ENCODE measurements at regions not wholly inside any gene's neighbourhood (a gene's known extent, or its start where the extent isn't known, plus 50 kb on each side); places are given as distances from the start of the nearest gene placed in this dataset.

DNA sequence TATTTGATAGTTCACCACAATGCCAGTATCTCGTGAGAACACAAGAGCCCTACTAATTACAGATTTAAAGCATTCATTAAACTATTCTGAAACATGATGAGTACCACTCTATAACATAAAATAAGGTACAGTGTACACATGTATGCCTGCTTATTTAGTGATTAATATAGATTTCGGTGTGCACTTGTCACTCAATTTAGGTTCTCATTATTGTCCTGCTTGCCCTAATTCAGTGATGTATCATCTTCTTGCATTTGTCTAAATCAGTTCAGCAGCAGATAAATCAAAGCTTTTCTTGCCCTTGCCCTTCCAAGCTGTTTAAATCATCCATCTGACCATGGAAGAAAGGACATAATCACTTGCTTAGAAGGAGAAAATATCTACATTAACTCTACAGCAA, 359.7 kb downstream of the GXYLT1 start:
- Histone ChIP-seq H3K27me3 (ENCODE audit: control insufficient read depth, insufficient read depth, low read length) (no peaks in the 10 kb centered on the region), H3K4ac (ENCODE audit: low read depth, low read length) (no peak overlapping the region), H3K56ac (ENCODE audit: extremely low read depth, insufficient read depth, low read length) (no peak overlapping the region), H3K79me1 (ENCODE audit: low read depth in 1 of 2, low read length in 2 of 2) (no peaks in the 10 kb centered on the region), H4K91ac (ENCODE audit: insufficient read depth, low read depth, low read length) (no peak overlapping the region), H2BK20ac (ENCODE audit: low read depth, low read length) (no peak overlapping the region), H4K20me1 (ENCODE audit: insufficient read depth, low read length) (no peaks in the 10 kb centered on the region), H2BK120ac (ENCODE audit: low read depth, low read length) (no peak overlapping the region), H3K4me2 (ENCODE audit: low read depth, low read length) (no peak overlapping the region), H3K9me3 (ENCODE audit: control insufficient read depth, insufficient read depth, low read length) (no peaks in the 10 kb centered on the region), H2AFZ (replicated peaks; ENCODE audit: low read length, poor library complexity) (no peak overlapping the region), H2AK9ac (replicated peaks; ENCODE audit: low read depth, low read length, poor library complexity) (no peak overlapping the region), H3K36me3 (ENCODE audit: control insufficient read depth, insufficient read depth, low read length) (no peaks in the 10 kb centered on the region), H3K4me3 (ENCODE audit: insufficient read depth, low read depth, low read length) (no peak overlapping the region), H2BK15ac (ENCODE audit: low read depth, low read length) (no peak overlapping the region), H4K8ac (ENCODE audit: low read depth in 2 of 2, low read length in 2 of 2) (no peak overlapping the region), H3K18ac (ENCODE audit: low read depth, low read length) (no peak overlapping the region), H3K9me1 (ENCODE audit: insufficient read depth, low read length) (no peaks in the 10 kb centered on the region), H2AK5ac (ENCODE audit: low read depth, low read length) (no peak overlapping the region), H3K14ac (replicated peaks; ENCODE audit: low read depth, low read length) (no peak overlapping the region), H3K9ac (ENCODE audit: low read depth, low read length) (no peak overlapping the region), H2BK5ac (ENCODE audit: low read depth, low read length, poor library complexity, severe bottlenecking) (no peak overlapping the region), H3K27ac (ENCODE audit: insufficient read depth, low read length) (no peak overlapping the region), H3K23ac (ENCODE audit: low read depth, low read length) (no peak overlapping the region), H4K5ac (ENCODE audit: low read depth, low read length) (no peak overlapping the region), H3K4me1 (ENCODE audit: control insufficient read depth, insufficient read depth, low read length) (no peaks in the 10 kb centered on the region)
- TF ChIP-seq MAFK (IDR thresholded peaks at IDR 0.05; ENCODE audit: low read depth, low read length): no peak
- TF ChIP-seq, protein P1, sequence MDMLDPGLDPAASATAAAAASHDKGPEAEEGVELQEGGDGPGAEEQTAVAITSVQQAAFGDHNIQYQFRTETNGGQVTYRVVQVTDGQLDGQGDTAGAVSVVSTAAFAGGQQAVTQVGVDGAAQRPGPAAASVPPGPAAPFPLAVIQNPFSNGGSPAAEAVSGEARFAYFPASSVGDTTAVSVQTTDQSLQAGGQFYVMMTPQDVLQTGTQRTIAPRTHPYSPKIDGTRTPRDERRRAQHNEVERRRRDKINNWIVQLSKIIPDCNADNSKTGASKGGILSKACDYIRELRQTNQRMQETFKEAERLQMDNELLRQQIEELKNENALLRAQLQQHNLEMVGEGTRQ (IDR thresholded peaks at IDR 0.05; ENCODE audit: low read depth, low read length): no peak
- TF ChIP-seq, protein P2, sequence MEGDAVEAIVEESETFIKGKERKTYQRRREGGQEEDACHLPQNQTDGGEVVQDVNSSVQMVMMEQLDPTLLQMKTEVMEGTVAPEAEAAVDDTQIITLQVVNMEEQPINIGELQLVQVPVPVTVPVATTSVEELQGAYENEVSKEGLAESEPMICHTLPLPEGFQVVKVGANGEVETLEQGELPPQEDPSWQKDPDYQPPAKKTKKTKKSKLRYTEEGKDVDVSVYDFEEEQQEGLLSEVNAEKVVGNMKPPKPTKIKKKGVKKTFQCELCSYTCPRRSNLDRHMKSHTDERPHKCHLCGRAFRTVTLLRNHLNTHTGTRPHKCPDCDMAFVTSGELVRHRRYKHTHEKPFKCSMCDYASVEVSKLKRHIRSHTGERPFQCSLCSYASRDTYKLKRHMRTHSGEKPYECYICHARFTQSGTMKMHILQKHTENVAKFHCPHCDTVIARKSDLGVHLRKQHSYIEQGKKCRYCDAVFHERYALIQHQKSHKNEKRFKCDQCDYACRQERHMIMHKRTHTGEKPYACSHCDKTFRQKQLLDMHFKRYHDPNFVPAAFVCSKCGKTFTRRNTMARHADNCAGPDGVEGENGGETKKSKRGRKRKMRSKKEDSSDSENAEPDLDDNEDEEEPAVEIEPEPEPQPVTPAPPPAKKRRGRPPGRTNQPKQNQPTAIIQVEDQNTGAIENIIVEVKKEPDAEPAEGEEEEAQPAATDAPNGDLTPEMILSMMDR (conservative IDR thresholded peaks at IDR 0.05; ENCODE audit: low read depth, low read length): no peak
- intact Hi-C loops (cut with micrococcal nuclease): no loop called here
- in situ Hi-C loops (cut with MboI; ENCODE audit: low sequenced_read_pairs): no loop called here
- CTCF ChIA-PET: no interaction called here
- BruUV-seq (replicated peaks): no TSS peak
- ATAC-seq (ENCODE audit: low read depth) (no peak), DNase-seq (no peak)
- dilution Hi-C loops (cut with HindIII; ENCODE audit: low sequenced_read_pairs, unreplicated experiment): no loop called here
- WGBS, 2 experiments (ENCODE audit: extremely low coverage in 2 of 2, insufficient read length in 1 of 2): no CpG with 5 or more reads among the region's 2 CpGs
- POLR2A ChIA-PET (ENCODE audit: unreplicated experiment): no interaction called here

All from IMR-90 (cell line).